ENCODE measurements at regions not wholly inside any gene's neighbourhood (a gene's known extent, or its start where the extent isn't known, plus 50 kb on each side); places are given as distances from the start of the nearest gene placed in this dataset.

DNA sequence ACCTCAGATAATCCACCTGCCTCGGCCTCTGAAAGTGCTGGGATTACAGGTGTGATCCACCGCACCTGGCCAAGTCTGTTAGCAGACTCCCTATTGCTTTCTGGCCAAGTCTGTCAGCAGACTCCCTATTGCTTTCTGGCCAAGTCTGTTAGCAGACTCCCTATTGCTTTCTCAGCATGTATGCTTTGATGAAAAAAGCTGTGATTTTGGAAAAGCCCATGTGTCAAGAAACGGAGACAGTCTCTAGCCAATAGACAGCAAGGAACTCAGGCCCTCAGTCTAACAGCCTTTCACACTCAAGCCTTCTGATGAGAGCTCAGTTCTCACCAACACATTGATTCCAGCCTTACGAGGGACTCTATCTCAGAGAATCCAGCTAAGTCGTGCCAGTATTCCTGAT lies 158.8 kb upstream of the KRR1 start:
- no peaks in the 10 kb centered on the region for H3K27me3 ChIP-seq (ENCODE audit: control insufficient read depth, insufficient read depth, low read length)
- no peaks in the 10 kb centered on the region for H3K36me3 ChIP-seq (ENCODE audit: control insufficient read depth, insufficient read depth, low read length)
- H3K4me1 ChIP-seq (ENCODE audit: control insufficient read depth, insufficient read depth, low read length), result no peaks in the 10 kb centered on the region
- peak in 1 of 6 donors; percentile 58 for DNase-seq (ENCODE audit: low read depth in 4 of 6, low spot score in 6 of 6)
- no peak overlapping the region for H3K4me3 ChIP-seq (ENCODE audit: low read depth, low read length)
- 73% methylated on average over 3 of the region's 5 CpGs for whole genome bisulfite sequencing (ENCODE audit: insufficient coverage)
- no peak overlapping the region for H3K27ac ChIP-seq (ENCODE audit: low read depth, low read length)
- H3K9me3 ChIP-seq (ENCODE audit: control insufficient read depth, insufficient read depth, low read length), result no peaks in the 10 kb centered on the region

- Histone ChIP-seq H3K36me3 (ENCODE audit: control insufficient read depth, insufficient read depth, low read length) (no peaks in the 10 kb centered on the region), H3K27ac (ENCODE audit: low read depth, low read length) (peak overlapping the region; percentile 55), H3K4me1 (ENCODE audit: control insufficient read depth, insufficient read depth, low read length) (no peaks in the 10 kb centered on the region), H3K27me3 (ENCODE audit: control insufficient read depth, insufficient read depth, low read length) (no peaks in the 10 kb centered on the region), H3K4me3 (ENCODE audit: low read depth, low read length) (no peak overlapping the region), H3K9me3 (ENCODE audit: control insufficient read depth, insufficient read depth, low read length) (no peaks in the 10 kb centered on the region)
- no CpG with 5 or more reads among the region's 2 CpGs for WGBS (ENCODE audit: insufficient coverage)
- DNase-seq (ENCODE audit: low read depth in 4 of 6, low spot score in 6 of 6), result peak in 1 of 6 donors; percentile 24
Observed at GRCh38 chr12:75666939-75667334, 155.5 kb upstream of the KRR1 start.

GRCh38 chr12:75666126-75666938 lies 154.9 kb upstream of the KRR1 start:
- H3K4me1 ChIP-seq (ENCODE audit: control insufficient read depth, insufficient read depth, low read length), result no peaks in the 10 kb centered on the region
- no peaks in the 10 kb centered on the region for H3K36me3 ChIP-seq (ENCODE audit: control insufficient read depth, insufficient read depth, low read length)
- H3K4me3 ChIP-seq (ENCODE audit: low read depth, low read length), result no peak overlapping the region
- H3K27ac ChIP-seq (ENCODE audit: low read depth, low read length), result peak overlapping the region; percentile 55
- DNase-seq (ENCODE audit: low read depth in 4 of 6, low spot score in 6 of 6), result no peak
- WGBS (ENCODE audit: insufficient coverage), result 49% methylated on average over 4 of the region's 5 CpGs
- no peaks in the 10 kb centered on the region for H3K27me3 ChIP-seq (ENCODE audit: control insufficient read depth, insufficient read depth, low read length)
- H3K9me3 ChIP-seq (ENCODE audit: control insufficient read depth, insufficient read depth, low read length), result no peaks in the 10 kb centered on the region

DNA sequence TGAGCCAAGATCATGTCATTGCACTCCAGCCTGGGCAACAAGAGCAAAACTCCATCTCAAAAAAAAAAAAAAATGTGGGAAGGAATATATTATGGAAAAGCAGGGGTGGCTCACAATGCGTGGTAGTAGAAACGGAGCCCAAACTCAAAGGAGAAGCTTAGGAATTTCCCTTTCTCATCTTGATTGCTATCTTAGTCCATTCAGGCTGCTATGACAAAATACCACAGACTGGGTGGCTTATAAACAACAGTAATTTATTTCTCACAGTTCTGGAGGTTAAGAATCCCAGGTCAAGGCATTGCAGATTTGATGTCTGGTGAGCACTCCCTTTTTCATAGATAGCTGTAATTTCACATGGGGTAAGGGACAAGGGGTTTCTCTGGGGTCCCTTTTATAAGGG lies 153.8 kb upstream of the KRR1 start:
- no peak for DNase-seq (ENCODE audit: low read depth in 4 of 6, low spot score in 6 of 6)
- Histone ChIP-seq H3K4me3 (ENCODE audit: low read depth, low read length) (no peak overlapping the region), H3K27ac (ENCODE audit: low read depth, low read length) (no peak overlapping the region), H3K4me1 (ENCODE audit: control insufficient read depth, insufficient read depth, low read length) (no peaks in the 10 kb centered on the region), H3K36me3 (ENCODE audit: control insufficient read depth, insufficient read depth, low read length) (no peaks in the 10 kb centered on the region), H3K27me3 (ENCODE audit: control insufficient read depth, insufficient read depth, low read length) (no peaks in the 10 kb centered on the region), H3K9me3 (ENCODE audit: control insufficient read depth, insufficient read depth, low read length) (no peaks in the 10 kb centered on the region)
- no CpG with 5 or more reads among the region's 2 CpGs for WGBS (ENCODE audit: insufficient coverage)

DNA sequence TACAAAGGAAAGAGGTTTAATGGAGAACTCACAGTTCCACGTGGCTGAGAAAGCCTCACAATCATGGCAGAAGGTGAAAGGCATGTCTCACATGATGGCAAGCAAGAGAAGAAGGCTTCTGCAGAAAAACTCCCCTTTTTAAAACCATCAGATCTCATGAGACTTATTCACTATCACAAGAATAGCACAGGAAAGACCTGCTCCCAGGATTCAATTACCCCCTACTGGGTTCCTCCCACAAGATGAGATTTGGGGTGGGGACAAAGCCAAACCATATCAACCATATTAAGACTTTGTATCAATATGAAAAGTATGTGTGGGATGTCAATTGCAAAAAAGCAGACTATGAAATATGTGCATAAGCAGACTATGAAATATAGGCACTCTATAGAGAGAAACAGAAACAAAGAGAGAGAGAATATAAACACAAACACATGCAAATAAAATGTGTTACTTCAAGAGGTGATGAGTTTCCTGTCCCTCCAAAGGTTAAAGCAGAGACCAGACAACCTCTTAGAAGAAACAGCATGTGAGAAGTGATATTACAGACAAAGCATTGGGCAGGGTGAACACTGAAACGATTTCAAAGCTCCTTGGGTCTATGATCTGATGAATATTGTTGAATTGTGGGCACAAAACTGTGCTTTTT lies 151.2 kb upstream of the KRR1 start:
- no peak overlapping the region for H3K4me3 ChIP-seq (ENCODE audit: low read depth, low read length)
- no peak overlapping the region for H3K27ac ChIP-seq (ENCODE audit: low read depth, low read length)
- DNase-seq (ENCODE audit: low read depth in 4 of 6, low spot score in 6 of 6), result no peak
- H3K36me3 ChIP-seq (ENCODE audit: control insufficient read depth, insufficient read depth, low read length), result no peaks in the 10 kb centered on the region
- H3K27me3 ChIP-seq (ENCODE audit: control insufficient read depth, insufficient read depth, low read length), result no peaks in the 10 kb centered on the region
- no peaks in the 10 kb centered on the region for H3K4me1 ChIP-seq (ENCODE audit: control insufficient read depth, insufficient read depth, low read length)
- H3K9me3 ChIP-seq (ENCODE audit: control insufficient read depth, insufficient read depth, low read length), result no peaks in the 10 kb centered on the region
- WGBS (ENCODE audit: insufficient coverage), result no CpG with 5 or more reads among the region's 2 CpGs

DNA sequence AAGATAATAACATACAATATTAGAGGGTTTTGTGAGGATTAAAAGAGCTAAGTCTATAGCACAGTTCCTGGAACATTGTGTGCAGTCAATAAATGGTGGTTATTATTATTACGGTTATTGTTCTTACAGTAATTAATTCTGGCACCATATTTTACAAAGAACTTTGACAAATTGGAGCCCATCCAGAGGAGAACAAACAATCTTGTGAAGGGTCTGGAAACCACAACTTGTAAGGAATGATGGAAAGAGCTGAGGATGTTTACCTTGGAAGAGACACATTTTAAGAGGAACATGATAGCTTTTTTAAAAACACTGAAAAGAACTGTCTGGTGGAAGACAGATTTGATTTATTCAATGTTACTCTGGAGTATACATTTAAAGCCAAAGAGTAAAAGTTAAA lies 150.5 kb upstream of the KRR1 start:
- peak in 1 of 6 donors; percentile 49 for DNase-seq (ENCODE audit: low read depth in 4 of 6, low spot score in 6 of 6)
- Histone ChIP-seq H3K36me3 (ENCODE audit: control insufficient read depth, insufficient read depth, low read length) (no peaks in the 10 kb centered on the region), H3K27me3 (ENCODE audit: control insufficient read depth, insufficient read depth, low read length) (no peaks in the 10 kb centered on the region), H3K4me3 (ENCODE audit: low read depth, low read length) (no peak overlapping the region), H3K4me1 (ENCODE audit: control insufficient read depth, insufficient read depth, low read length) (no peaks in the 10 kb centered on the region), H3K27ac (ENCODE audit: low read depth, low read length) (no peak overlapping the region), H3K9me3 (ENCODE audit: control insufficient read depth, insufficient read depth, low read length) (no peaks in the 10 kb centered on the region)
- WGBS (ENCODE audit: insufficient coverage), result no CpG with 5 or more reads among the region's 1 CpG

DNA sequence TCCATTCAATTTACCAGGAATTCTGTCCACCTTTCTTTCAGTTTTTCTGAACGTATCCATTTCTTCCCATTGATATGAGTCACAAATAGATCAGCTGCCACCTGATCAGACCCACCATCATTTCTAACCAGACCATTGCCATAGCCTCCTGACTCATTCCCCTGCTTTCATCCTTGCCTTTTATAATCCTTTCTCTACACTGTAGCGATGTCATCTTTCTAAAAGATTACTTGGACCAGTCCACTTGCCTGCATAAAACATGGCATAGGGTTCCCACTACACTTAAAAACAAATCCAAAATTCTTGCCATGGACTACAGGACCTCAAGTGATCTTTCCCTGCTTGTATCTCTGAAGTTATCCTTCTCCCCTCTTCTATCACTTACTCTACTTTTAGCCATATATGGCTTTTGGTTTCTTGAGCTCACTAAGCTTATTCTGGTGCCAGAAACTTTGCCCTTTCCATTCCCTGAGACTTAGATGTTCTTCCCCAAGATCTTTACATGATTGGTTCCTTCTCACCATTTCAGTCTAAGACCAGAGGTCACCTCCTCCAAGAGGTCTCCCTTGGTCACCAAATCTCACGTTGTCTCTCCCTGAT lies 149.5 kb upstream of the KRR1 start:
- Histone ChIP-seq H3K4me3 (ENCODE audit: low read depth, low read length) (no peak overlapping the region), H3K27me3 (ENCODE audit: control insufficient read depth, insufficient read depth, low read length) (no peaks in the 10 kb centered on the region), H3K9me3 (ENCODE audit: control insufficient read depth, insufficient read depth, low read length) (no peaks in the 10 kb centered on the region), H3K27ac (ENCODE audit: low read depth, low read length) (no peak overlapping the region), H3K36me3 (ENCODE audit: control insufficient read depth, insufficient read depth, low read length) (no peaks in the 10 kb centered on the region), H3K4me1 (ENCODE audit: control insufficient read depth, insufficient read depth, low read length) (no peaks in the 10 kb centered on the region)
- WGBS (ENCODE audit: insufficient coverage), result 96% methylated on average over 2 of the region's 3 CpGs
- DNase-seq (ENCODE audit: low read depth in 4 of 6, low spot score in 6 of 6), result no peak

DNA sequence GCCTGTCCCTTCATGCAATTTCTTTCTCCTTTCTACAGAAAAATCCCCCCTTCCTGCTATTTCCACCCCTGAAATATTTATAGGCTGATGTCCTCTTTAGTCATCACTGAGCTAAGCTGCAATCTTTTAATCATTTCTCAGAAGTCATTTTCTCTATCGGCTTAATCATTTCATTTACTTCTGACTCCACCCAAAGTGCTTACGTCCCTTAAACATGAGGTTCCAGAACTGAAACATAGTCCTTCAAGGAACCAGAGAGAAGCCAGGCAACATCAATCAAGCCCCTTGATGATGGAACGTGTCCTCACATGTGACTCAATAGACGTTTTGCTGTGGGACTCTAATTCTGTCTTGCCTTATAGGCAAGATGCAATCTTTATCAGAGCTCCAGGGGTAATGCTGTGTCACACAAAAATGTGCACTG lies 148.7 kb upstream of the KRR1 start:
- H3K27ac ChIP-seq (ENCODE audit: low read depth, low read length), result no peak overlapping the region
- 79% methylated on average over 4 of the region's 4 CpGs for WGBS (ENCODE audit: insufficient coverage)
- H3K36me3 ChIP-seq (ENCODE audit: control insufficient read depth, insufficient read depth, low read length), result no peaks in the 10 kb centered on the region
- no peaks in the 10 kb centered on the region for H3K4me1 ChIP-seq (ENCODE audit: control insufficient read depth, insufficient read depth, low read length)
- DNase-seq (ENCODE audit: low read depth in 4 of 6, low spot score in 6 of 6), result no peak
- H3K9me3 ChIP-seq (ENCODE audit: control insufficient read depth, insufficient read depth, low read length), result no peaks in the 10 kb centered on the region
- no peaks in the 10 kb centered on the region for H3K27me3 ChIP-seq (ENCODE audit: control insufficient read depth, insufficient read depth, low read length)
- no peak overlapping the region for H3K4me3 ChIP-seq (ENCODE audit: low read depth, low read length)

GRCh38 chr12:75658901-75659823 lies 147.8 kb upstream of the KRR1 start:
- Histone ChIP-seq H3K9me3 (ENCODE audit: control insufficient read depth, insufficient read depth, low read length) (no peaks in the 10 kb centered on the region), H3K27me3 (ENCODE audit: control insufficient read depth, insufficient read depth, low read length) (no peaks in the 10 kb centered on the region), H3K36me3 (ENCODE audit: control insufficient read depth, insufficient read depth, low read length) (no peaks in the 10 kb centered on the region), H3K27ac (ENCODE audit: low read depth, low read length) (no peak overlapping the region), H3K4me1 (ENCODE audit: control insufficient read depth, insufficient read depth, low read length) (no peaks in the 10 kb centered on the region), H3K4me3 (ENCODE audit: low read depth, low read length) (no peak overlapping the region)
- peak in 2 of 6 donors; percentile 37 to 41 for DNase-seq (ENCODE audit: low read depth in 4 of 6, low spot score in 6 of 6)
- WGBS (ENCODE audit: insufficient coverage), result 19% methylated on average over 3 of the region's 9 CpGs

All from spinal cord (tissue), 9 donors.